GM19025 (cell line): ENCODE measurements at regions not wholly inside any gene's neighbourhood (a gene's known extent, or its start where the extent isn't known, plus 50 kb on each side); places are given as distances from the start of the nearest gene placed in this dataset.
A peak's percentile ranks its signal among the peaks of the same experiment; 100 is the strongest.

Experiments
- ATAC-seq: cut with Tn5 transposase; IDR thresholded peaks from one replicate; pipeline ENCODE4 v1.9.1; 2021; ENCODE audit warnings: mild to moderate bottlenecking, low read depth, moderate library complexity; ENCODE audit not compliant: unreplicated experiment

- ATAC-seq = no peak
These were observed 139.8 kb upstream of the ERCC6L2 start for GRCh38 chr9:95735701-95736100.

GRCh38 chr9:95733741-95734666 is 141.5 kb upstream of the ERCC6L2 start:
- ATAC-seq = no peak

GRCh38 chr9:95732802-95733688 is 142.4 kb upstream of the ERCC6L2 start:
- ATAC-seq = no peak

- ATAC-seq = no peak
These were observed 143.6 kb upstream of the ERCC6L2 start for GRCh38 chr9:95731876-95732275.

GRCh38 chr9:95729669-95730368 is 145.7 kb upstream of the ERCC6L2 start:
- no peak for ATAC-seq

GRCh38 chr9:95729046-95729445 is 146.4 kb upstream of the ERCC6L2 start:
- ATAC-seq = no peak

GRCh38 chr9:95727947-95728520 is 147.5 kb upstream of the ERCC6L2 start:
- no peak for ATAC-seq

- ATAC-seq = no peak
These were observed 148.7 kb upstream of the ERCC6L2 start for GRCh38 chr9:95726756-95727155.

GRCh38 chr9:95725045-95725444 is 150.4 kb upstream of the ERCC6L2 start:
- no peak for ATAC-seq

GRCh38 chr9:95724253-95724991 is 151.1 kb upstream of the ERCC6L2 start:
- peak; percentile 86 for ATAC-seq

- ATAC-seq = no peak
These were observed 153.3 kb upstream of the ERCC6L2 start for GRCh38 chr9:95722141-95722540.

- ATAC-seq = no peak
These were observed 154.4 kb upstream of the ERCC6L2 start for GRCh38 chr9:95721061-95721531.

GRCh38 chr9:95720496-95720895 is 155.0 kb upstream of the ERCC6L2 start:
- ATAC-seq = no peak

- no peak for ATAC-seq
These were observed 156.1 kb upstream of the ERCC6L2 start for GRCh38 chr9:95719354-95719753.

- no peak for ATAC-seq
These were observed 157.2 kb upstream of the ERCC6L2 start for GRCh38 chr9:95718263-95718662.

- no peak for ATAC-seq
These were observed 159.5 kb upstream of the ERCC6L2 start for GRCh38 chr9:95715868-95716435.

GRCh38 chr9:95710446-95710845 is 165.0 kb upstream of the ERCC6L2 start:
- ATAC-seq = no peak

- ATAC-seq = no peak
These were observed 178.8 kb upstream of the ERCC6L2 start for GRCh38 chr9:95696701-95697100.

GRCh38 chr9:95691435-95691834 is 174.7 kb upstream of the PTCH1 start:
- no peak for ATAC-seq
